BJ (cell line): ENCODE measurements at regions not wholly inside any gene's neighbourhood (a gene's known extent, or its start where the extent isn't known, plus 50 kb on each side); places are given as distances from the start of the nearest gene placed in this dataset.
"Not testable (repeated sequence)": the region's sequence is repeated elsewhere in the genome, so short reads cannot be mapped to it uniquely, and the experiment has no call there.

Experiments used
- CTCF ChIA-PET: fragments of 350-600 bp; formaldehyde crosslinking; extraction: SDS; loops from one replicate; lab custom pipeline; 2021; ENCODE audit warnings: antibody characterized with exemption, inconsistent platforms; lab: Yijun Ruan, JAX
- POLR2A ChIA-PET: fragments of 300-600 bp; sonication (Branson Sonifier 250); formaldehyde crosslinking; extraction: SDS; loops from one replicate; lab custom pipeline; 2021; ENCODE audit warnings: antibody characterized with exemption; lab: Charles Lee
- DNase-seq: peaks from one replicate; pipeline ENCODE4 v3.0.0-alpha.2; 2011; ENCODE audit warnings: low read depth
- H3K27me3 ChIP-seq: 2 replicates; pipeline ENCODE4 v1.6.0; 2011; ENCODE audit warnings: low read length; ENCODE audit not compliant: control insufficient read depth, insufficient read depth
- H3K36me3 ChIP-seq: 2 replicates; pipeline ENCODE4 v1.5.1; 2011; ENCODE audit warnings: low read length; ENCODE audit not compliant: control insufficient read depth, insufficient read depth
- H3K4me3 ChIP-seq: 2 replicates; pipeline ENCODE4 v1.5.1; 2011; ENCODE audit warnings: low read depth, mild to moderate bottlenecking, control low read depth, low read length
- CTCF ChIP-seq: IDR thresholded peaks from 2 replicates; pipeline ENCODE4 v1.5.1; 2011; ENCODE audit warnings: low read depth, mild to moderate bottlenecking, control low read depth, inconsistent platforms, low read length, moderate library complexity; ENCODE audit not compliant: insufficient read depth

GRCh38 chr12:67088401-67089118 is 180.6 kb upstream of the CAND1 start:
- no peak overlapping the region for H3K4me3 ChIP-seq
- POLR2A ChIA-PET, result no interaction called here
- CTCF ChIA-PET, result no interaction called here
- DNase-seq, result no peak
- H3K27me3 ChIP-seq, result 0 out of 2 replicates have a peak, but pooled peaks cover 3% of the 10 kb centered on the region
- no peaks in the 10 kb centered on the region for H3K36me3 ChIP-seq
- no peak for TF ChIP-seq CTCF

GRCh38 chr12:67091204-67091603 is 178.0 kb upstream of the CAND1 start:
- H3K4me3 ChIP-seq, result no peak overlapping the region
- DNase-seq, result no peak
- H3K27me3 ChIP-seq, result peaks cover 1% of the 10 kb centered on the region; the same call in 1 of the 2 replicates
- ChIA-PET POLR2A (no interaction called here), CTCF (interaction anchor here (1.3 kb wide), 1 partner anchor 9 kb away, joined by 4 read pairs; no protein-coding TSS in a partner anchor)
- TF ChIP-seq CTCF, result no peak
- H3K36me3 ChIP-seq, result no peaks in the 10 kb centered on the region

- TF ChIP-seq CTCF, result no peak
- Histone ChIP-seq H3K36me3 (no peaks in the 10 kb centered on the region), H3K27me3 (peaks cover 1% of the 10 kb centered on the region; the same call in 1 of the 2 replicates), H3K4me3 (no peak overlapping the region)
- POLR2A ChIA-PET, result no interaction called here
- CTCF ChIA-PET, result interaction anchor here (1.3 kb wide), 1 partner anchor 9 kb away, joined by 4 read pairs; no protein-coding TSS in a partner anchor
- no peak for DNase-seq
Measured at GRCh38 chr12:67091678-67092077, 177.5 kb upstream of the CAND1 start.

GRCh38 chr12:67092934-67093333 is 176.2 kb upstream of the CAND1 start:
- CTCF ChIA-PET, DNase-seq, H3K36me3 ChIP-seq, H3K27me3 ChIP-seq, H3K4me3 ChIP-seq, POLR2A ChIA-PET: not testable (repeated sequence)

GRCh38 chr12:67096533-67097318 is 172.4 kb upstream of the CAND1 start:
- peaks cover 2% of the 10 kb centered on the region for H3K27me3 ChIP-seq
- ChIA-PET CTCF (no interaction called here), POLR2A (no interaction called here)

More at GRCh38 chr12:67096533-67097318, 172.4 kb upstream of the CAND1 start:
- no peak for DNase-seq
- TF ChIP-seq CTCF, result no peak
- Histone ChIP-seq H3K36me3 (no peaks in the 10 kb centered on the region), H3K4me3 (no peak overlapping the region)
